Kidney (tissue), 13 donors: ENCODE measurements at regions not wholly inside any gene's neighbourhood (a gene's known extent, or its start where the extent isn't known, plus 50 kb on each side); places are given as distances from the start of the nearest gene placed in this dataset.

Experiments
- DNase-seq, 5 donors: peaks; one replicate each; pipeline ENCODE4 v3.0.0-alpha.2; 2013 to 2020
- FAIRE-seq: peaks from 2 replicates; lab custom pipeline; 2012; peaks lifted over from hg19 to GRCh38; lab: Jason Lieb, UNC
- H3K27ac ChIP-seq, 2 donors: one replicate each; pipeline ENCODE4 v1.7.0; 2013; ENCODE audit warnings: low read depth in 2 of 2, low read length in 2 of 2, inconsistent platforms in 1 of 2
- H3K27me3 ChIP-seq: one replicate; pipeline ENCODE4 v1.7.1; 2013; ENCODE audit warnings: low read length, inconsistent platforms; ENCODE audit not compliant: control insufficient read depth, insufficient read depth
- H3K36me3 ChIP-seq, 3 donors: one replicate each; pipeline versions ENCODE4 v1.7.0 to v1.7.1; 2013; ENCODE audit warnings: low read length in 3 of 3, control low read depth in 1 of 3, inconsistent platforms in 1 of 3; ENCODE audit not compliant: insufficient read depth in 3 of 3, control insufficient read depth in 2 of 3
- H3K4me1 ChIP-seq, 3 donors: one replicate each; pipeline versions ENCODE4 v1.7.0 to v1.7.1; 2013; ENCODE audit warnings: low read length in 3 of 3, inconsistent platforms in 1 of 3, low read depth in 1 of 3; ENCODE audit not compliant: control insufficient read depth in 2 of 3, insufficient read depth in 2 of 3
- H3K4me3 ChIP-seq, 3 donors: one replicate each; pipeline versions ENCODE4 v1.7.0 to v1.8.1; 2013; ENCODE audit warnings: low read length in 3 of 3, control low read depth in 1 of 3, inconsistent platforms in 1 of 3
- H3K9ac ChIP-seq, 3 donors: one replicate each; pipeline versions ENCODE4 v1.7.0 to v1.7.1; 2013; ENCODE audit warnings: low read length in 3 of 3, control low read depth in 1 of 3, inconsistent platforms in 1 of 3
- H3K9me3 ChIP-seq, 3 donors: one replicate each; pipeline versions ENCODE4 v1.7.0 to v1.7.1; 2013; ENCODE audit warnings: low read length in 3 of 3, control low read depth in 1 of 3, inconsistent platforms in 1 of 3; ENCODE audit not compliant: control insufficient read depth in 2 of 3, insufficient read depth in 1 of 3
- CTCF ChIP-seq: IDR thresholded peaks from 3 replicates; pipeline ENCODE4 v1.5.1; 2012; ENCODE audit warnings: mild to moderate bottlenecking, moderate library complexity, borderline replicate concordance; ENCODE audit not compliant: insufficient read depth; ENCODE audit errors: extremely low read depth
- intact Hi-C: fragments of 100-400 bp; cut with DNase I; formaldehyde crosslinking; loops from one replicate; pipeline ENCODE4 v1.11.1; 2022
- donor health status: control.
- donor health status: control.
- donor health status: control.
- donor health status: control.
- donor health status: control.
- donor health status: DM: yes; HTN: yes; CAD: no.
- donor health status: Normal renal cell carcinoma (clear cell type).

GRCh38 chr1:218614031-218614430, 268.9 kb downstream of the TGFB2 start:
- H3K36me3 ChIP-seq, result no peaks in the 10 kb centered on the region
- no peaks in the 10 kb centered on the region for H3K9me3 ChIP-seq
- H3K9ac ChIP-seq, result no peak overlapping the region
- TF ChIP-seq CTCF, result no peak
- no peak overlapping the region for H3K4me3 ChIP-seq
- H3K4me1 ChIP-seq, result no peaks in the 10 kb centered on the region
- H3K27ac ChIP-seq, result no peak overlapping the region
- no peak for DNase-seq
- FAIRE-seq, result no peak
- H3K27me3 ChIP-seq, result no peaks in the 10 kb centered on the region
- intact Hi-C loops, result no loop called here

GRCh38 chr1:218616681-218617080, 271.5 kb downstream of the TGFB2 start:
- no peak for TF ChIP-seq CTCF
- FAIRE-seq, result no peak
- Histone ChIP-seq H3K36me3 (no peaks in the 10 kb centered on the region), H3K9me3 (no peaks in the 10 kb centered on the region), H3K27me3 (no peaks in the 10 kb centered on the region), H3K9ac (no peak overlapping the region), H3K4me3 (no peak overlapping the region), H3K27ac (no peak overlapping the region), H3K4me1 (no peaks in the 10 kb centered on the region)
- DNase-seq, result no peak
- intact Hi-C loops, result no loop called here

DNA sequence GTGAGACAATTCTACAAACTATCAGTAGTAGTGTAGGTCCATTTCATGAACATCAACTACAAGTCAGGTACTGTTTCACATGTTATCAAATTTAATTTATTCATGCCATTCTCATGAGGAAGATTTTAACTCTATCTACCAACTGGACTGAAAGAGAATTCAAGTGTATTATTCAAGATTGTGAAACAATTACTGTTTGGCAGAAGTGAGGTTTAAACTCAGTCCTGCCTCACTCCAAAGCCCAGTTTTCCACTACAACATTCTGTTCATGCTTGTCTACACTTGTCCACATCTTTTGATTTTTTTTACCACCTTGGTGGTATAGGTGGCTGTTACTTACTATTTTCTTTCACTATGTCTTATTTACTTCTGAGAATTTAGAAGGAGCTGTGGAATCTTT, 272.9 kb downstream of the TGFB2 start:
- Histone ChIP-seq H3K9me3 (no peaks in the 10 kb centered on the region), H3K27me3 (no peaks in the 10 kb centered on the region), H3K4me1 (no peaks in the 10 kb centered on the region), H3K36me3 (no peaks in the 10 kb centered on the region), H3K4me3 (no peak overlapping the region), H3K9ac (no peak overlapping the region), H3K27ac (no peak overlapping the region)
- no peak for TF ChIP-seq CTCF
- DNase-seq, result no peak
- FAIRE-seq, result no peak
- intact Hi-C loops, result no loop called here

GRCh38 chr1:218620956-218621355, 275.8 kb downstream of the TGFB2 start:
- DNase-seq, result no peak
- no peaks in the 10 kb centered on the region for H3K36me3 ChIP-seq
- H3K4me3 ChIP-seq, result no peak overlapping the region
- no peaks in the 10 kb centered on the region for H3K27me3 ChIP-seq
- no peak overlapping the region for H3K9ac ChIP-seq
- intact Hi-C loops, result no loop called here
- no peak for TF ChIP-seq CTCF
- no peak for FAIRE-seq
- no peak overlapping the region for H3K27ac ChIP-seq
- no peaks in the 10 kb centered on the region for H3K4me1 ChIP-seq
- no peaks in the 10 kb centered on the region for H3K9me3 ChIP-seq
